ENCODE measurements at regions not wholly inside any gene's neighbourhood (a gene's known extent, or its start where the extent isn't known, plus 50 kb on each side); places are given as distances from the start of the nearest gene placed in this dataset.
A peak's percentile ranks its signal among the peaks of the same experiment; 100 is the strongest.

DNA sequence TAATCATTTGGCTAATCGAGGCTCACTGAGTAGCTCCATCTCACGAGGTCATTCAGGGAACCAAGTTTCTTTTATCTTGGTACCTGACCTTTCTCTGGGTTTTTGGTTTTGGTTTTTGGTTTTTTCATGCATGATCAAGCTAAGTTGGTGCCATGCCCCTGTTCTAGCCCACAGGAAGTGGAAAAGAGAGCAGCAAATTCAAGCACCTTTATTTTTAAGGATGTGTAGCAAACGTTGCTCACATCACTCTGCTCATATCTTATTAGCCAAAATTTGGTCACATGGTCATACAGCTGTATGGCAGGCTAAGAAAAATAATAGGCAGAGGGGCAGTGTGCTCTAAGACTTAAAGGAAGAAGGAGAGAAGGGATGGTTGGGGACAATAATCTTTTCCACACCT lies 593.5 kb downstream of the DIAPH3 start:
- Histone ChIP-seq H3K9me3 (ENCODE audit: insufficient read depth, low read depth, low read length) (no peaks in the 10 kb centered on the region), H3K27me3 (ENCODE audit: insufficient read depth, low read length, poor library complexity, severe bottlenecking) (no peaks in the 10 kb centered on the region), H3K79me2 (ENCODE audit: insufficient read depth, low read length) (no peaks in the 10 kb centered on the region), H4K20me1 (ENCODE audit: insufficient read depth, low read length, poor library complexity, severe bottlenecking) (no peaks in the 10 kb centered on the region), H2AFZ (ENCODE audit: low read length) (peak overlapping the region; percentile 8; the same call in 1 of the 2 replicates), H3K9me2 (replicated peaks; ENCODE audit: low read depth, low read length) (no peaks in the 10 kb centered on the region), H3K4me3 (ENCODE audit: low read length, poor library complexity, severe bottlenecking) (no peak overlapping the region), H3F3A (ENCODE audit: low read depth) (no peaks in the 10 kb centered on the region), H3K36me3 (ENCODE audit: insufficient read depth, low read length) (no peaks in the 10 kb centered on the region), H3K9ac (ENCODE audit: low read depth, low read length, poor library complexity, severe bottlenecking) (no peak overlapping the region), H3K4me2 (ENCODE audit: low read depth, low read length, poor library complexity, severe bottlenecking) (no peak overlapping the region), H3K4me1 (ENCODE audit: insufficient read depth, low read length, poor library complexity, severe bottlenecking) (peaks cover 20% of the 10 kb centered on the region)
- TF ChIP-seq EZH2phosphoT487 (IDR thresholded peaks at IDR 0.05; ENCODE audit: borderline replicate concordance): no peak
- TF ChIP-seq, protein P1, sequence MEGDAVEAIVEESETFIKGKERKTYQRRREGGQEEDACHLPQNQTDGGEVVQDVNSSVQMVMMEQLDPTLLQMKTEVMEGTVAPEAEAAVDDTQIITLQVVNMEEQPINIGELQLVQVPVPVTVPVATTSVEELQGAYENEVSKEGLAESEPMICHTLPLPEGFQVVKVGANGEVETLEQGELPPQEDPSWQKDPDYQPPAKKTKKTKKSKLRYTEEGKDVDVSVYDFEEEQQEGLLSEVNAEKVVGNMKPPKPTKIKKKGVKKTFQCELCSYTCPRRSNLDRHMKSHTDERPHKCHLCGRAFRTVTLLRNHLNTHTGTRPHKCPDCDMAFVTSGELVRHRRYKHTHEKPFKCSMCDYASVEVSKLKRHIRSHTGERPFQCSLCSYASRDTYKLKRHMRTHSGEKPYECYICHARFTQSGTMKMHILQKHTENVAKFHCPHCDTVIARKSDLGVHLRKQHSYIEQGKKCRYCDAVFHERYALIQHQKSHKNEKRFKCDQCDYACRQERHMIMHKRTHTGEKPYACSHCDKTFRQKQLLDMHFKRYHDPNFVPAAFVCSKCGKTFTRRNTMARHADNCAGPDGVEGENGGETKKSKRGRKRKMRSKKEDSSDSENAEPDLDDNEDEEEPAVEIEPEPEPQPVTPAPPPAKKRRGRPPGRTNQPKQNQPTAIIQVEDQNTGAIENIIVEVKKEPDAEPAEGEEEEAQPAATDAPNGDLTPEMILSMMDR (conservative IDR thresholded peaks at IDR 0.05; ENCODE audit: low read length): no peak

DNA sequence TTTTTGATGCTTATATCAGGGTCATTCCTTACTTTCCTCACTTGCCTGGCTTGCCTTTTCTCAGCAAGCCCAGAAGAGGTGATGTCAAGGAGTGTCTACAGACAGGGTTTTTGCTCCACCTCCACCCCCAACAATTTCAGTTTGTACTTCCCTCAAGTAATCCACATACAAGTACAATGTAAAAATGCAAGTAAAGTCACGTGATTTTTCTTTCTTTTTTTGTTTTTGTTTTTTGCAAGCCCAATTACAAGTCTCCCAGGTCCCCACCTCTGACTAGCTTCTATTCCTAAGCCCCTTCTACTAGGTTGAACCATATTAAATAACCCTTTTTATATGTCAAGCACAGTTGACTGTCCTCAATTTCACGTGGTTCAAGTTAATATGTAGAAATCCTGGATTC lies 579.6 kb downstream of the DIAPH3 start:
- Histone ChIP-seq H3K27me3 (ENCODE audit: insufficient read depth, low read length, poor library complexity, severe bottlenecking) (no peaks in the 10 kb centered on the region), H3F3A (ENCODE audit: low read depth) (0 out of 2 replicates have a peak, but pooled peaks cover 4% of the 10 kb centered on the region), H2AFZ (ENCODE audit: low read length) (no peak overlapping the region), H3K4me1 (ENCODE audit: insufficient read depth, low read length, poor library complexity, severe bottlenecking) (peaks cover 22% of the 10 kb centered on the region), H3K4me3 (ENCODE audit: low read length, poor library complexity, severe bottlenecking) (no peak overlapping the region), H3K79me2 (ENCODE audit: insufficient read depth, low read length) (no peaks in the 10 kb centered on the region), H3K9ac (ENCODE audit: low read depth, low read length, poor library complexity, severe bottlenecking) (no peak overlapping the region), H3K36me3 (ENCODE audit: insufficient read depth, low read length) (no peaks in the 10 kb centered on the region), H4K20me1 (ENCODE audit: insufficient read depth, low read length, poor library complexity, severe bottlenecking) (no peaks in the 10 kb centered on the region), H3K9me2 (replicated peaks; ENCODE audit: low read depth, low read length) (no peaks in the 10 kb centered on the region), H3K9me3 (ENCODE audit: insufficient read depth, low read depth, low read length) (no peaks in the 10 kb centered on the region), H3K4me2 (ENCODE audit: low read depth, low read length, poor library complexity, severe bottlenecking) (no peak overlapping the region)
- TF ChIP-seq, protein P1 (conservative IDR thresholded peaks at IDR 0.05; ENCODE audit: low read length): no peak
- TF ChIP-seq EZH2phosphoT487 (IDR thresholded peaks at IDR 0.05; ENCODE audit: borderline replicate concordance): no peak

DNA sequence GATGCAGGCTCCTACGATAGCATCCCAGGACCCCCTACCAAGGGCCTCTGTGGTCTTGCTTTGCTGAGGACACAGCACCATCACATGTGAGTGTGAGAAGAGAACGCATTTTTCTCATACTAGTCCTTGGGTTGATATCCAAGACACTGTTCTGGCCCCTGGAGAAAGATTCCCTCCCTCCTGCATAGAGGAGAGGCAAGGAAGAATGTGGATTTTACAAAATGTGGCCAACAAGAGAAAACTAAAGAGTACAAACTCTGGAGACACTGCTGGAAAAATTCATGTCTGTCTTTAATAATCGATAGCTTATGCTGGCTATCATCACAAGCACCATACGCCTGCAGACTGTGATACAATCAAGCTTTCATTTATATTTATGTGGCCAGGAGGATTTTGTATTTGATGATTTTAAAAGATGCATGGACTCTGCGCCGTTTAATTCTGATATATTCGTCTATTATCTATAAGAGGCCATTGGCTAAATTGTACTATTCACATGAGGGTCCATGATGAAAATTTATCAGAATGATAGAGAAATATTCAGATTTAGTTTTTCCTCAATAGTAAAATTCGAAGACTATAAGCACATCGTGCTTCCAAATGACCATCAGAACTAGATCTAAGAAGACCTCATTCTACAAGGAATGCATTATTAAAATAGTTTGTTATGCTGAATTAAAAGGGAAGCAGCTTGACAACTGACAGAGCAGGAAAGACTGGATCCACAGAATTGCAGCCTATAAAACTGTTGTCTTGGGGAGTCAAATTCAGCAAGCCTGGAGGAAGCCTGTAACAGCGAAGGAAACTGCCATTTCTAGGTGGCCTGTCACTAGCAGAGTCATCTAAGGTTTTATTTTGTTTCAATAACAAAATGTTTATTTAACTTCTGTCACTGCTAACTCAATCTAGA lies 578.7 kb downstream of the DIAPH3 start:
- no peaks in the 10 kb centered on the region for H3K9me2 ChIP-seq (replicated peaks; ENCODE audit: low read depth, low read length)
- H3K79me2 ChIP-seq (ENCODE audit: insufficient read depth, low read length): no peaks in the 10 kb centered on the region
- TF ChIP-seq, protein P1 (conservative IDR thresholded peaks at IDR 0.05; ENCODE audit: low read length): no peak
- no peak for TF ChIP-seq EZH2phosphoT487 (IDR thresholded peaks at IDR 0.05; ENCODE audit: borderline replicate concordance)
- H3K9ac ChIP-seq (ENCODE audit: low read depth, low read length, poor library complexity, severe bottlenecking): no peak overlapping the region
- no peaks in the 10 kb centered on the region for H3K9me3 ChIP-seq (ENCODE audit: insufficient read depth, low read depth, low read length)
- 0 out of 2 replicates have a peak, but pooled peaks cover 4% of the 10 kb centered on the region for H3F3A ChIP-seq (ENCODE audit: low read depth)
- peaks cover 22% of the 10 kb centered on the region for H3K4me1 ChIP-seq (ENCODE audit: insufficient read depth, low read length, poor library complexity, severe bottlenecking)
- no peak overlapping the region for H2AFZ ChIP-seq (ENCODE audit: low read length)
- no peak overlapping the region for H3K4me2 ChIP-seq (ENCODE audit: low read depth, low read length, poor library complexity, severe bottlenecking)
- H3K36me3 ChIP-seq (ENCODE audit: insufficient read depth, low read length): no peaks in the 10 kb centered on the region
- H3K27me3 ChIP-seq (ENCODE audit: insufficient read depth, low read length, poor library complexity, severe bottlenecking): no peaks in the 10 kb centered on the region
- no peaks in the 10 kb centered on the region for H4K20me1 ChIP-seq (ENCODE audit: insufficient read depth, low read length, poor library complexity, severe bottlenecking)
- H3K4me3 ChIP-seq (ENCODE audit: low read length, poor library complexity, severe bottlenecking): no peak overlapping the region
